HEK293 (cell line): ENCODE measurements at regions not wholly inside any gene's neighbourhood (a gene's known extent, or its start where the extent isn't known, plus 50 kb on each side); places are given as distances from the start of the nearest gene placed in this dataset.

Source experiments
- CTCF ChIA-PET: fragments of 350-600 bp; formaldehyde crosslinking; extraction: SDS; loops from one replicate; lab custom pipeline; 2021; ENCODE audit warnings: antibody characterized with exemption; lab: Yijun Ruan, JAX
- POLR2A ChIA-PET: fragments of 300-600 bp; formaldehyde crosslinking; extraction: SDS; loops from one replicate; lab custom pipeline; 2020; ENCODE audit warnings: antibody characterized with exemption, inconsistent platforms; lab: Yijun Ruan, JAX
- H3K27ac ChIP-seq: fragments of 200-500 bp; sonication (Bioruptor generic); 2 replicates; pipeline ENCODE4 v1.5.1; 2014; ENCODE audit warnings: low read depth, low read length, control low read depth, inconsistent platforms; ENCODE audit errors: extremely low read depth
- H3K36me3 ChIP-seq, 2 experiments: fragments of 200-500 bp in 1 of 2; sonication (Bioruptor generic) in 1 of 2; 1 replicate in 1 of 2; 2 replicates in 1 of 2; pipeline ENCODE4 v1.5.1; 2014 to 2017; ENCODE audit warnings: inconsistent platforms in 2 of 2, low read length in 2 of 2; ENCODE audit not compliant: control insufficient read depth in 2 of 2, insufficient read depth in 1 of 2
- H3K4me1 ChIP-seq: fragments of 200-500 bp; sonication (Bioruptor generic); 2 replicates; pipeline ENCODE4 v1.5.1; 2014; ENCODE audit warnings: mild to moderate bottlenecking, low read length, inconsistent platforms; ENCODE audit not compliant: control insufficient read depth, insufficient read depth
- H3K4me3 ChIP-seq: 2 replicates; pipeline ENCODE4 v1.5.1; 2011; ENCODE audit warnings: low read depth, mild to moderate bottlenecking, control low read depth, low read length, moderate library complexity
- H3K9me3 ChIP-seq: fragments of 200-500 bp; sonication (Bioruptor generic); 2 replicates; pipeline ENCODE4 v1.5.1; 2014; ENCODE audit warnings: low read depth, low read length, inconsistent platforms; ENCODE audit not compliant: control insufficient read depth, insufficient read depth
- HOXD13 ChIP-seq: sonication (generic); formaldehyde crosslinking; IDR thresholded peaks from 2 replicates; pipeline ENCODE4 v1.8.0; 2022; ENCODE audit warnings: missing genetic modification reagents, borderline replicate concordance
- KLF16 ChIP-seq: fragments of 450-650 bp; formaldehyde crosslinking; IDR thresholded peaks from 2 replicates; pipeline ENCODE4 v1.5.1; 2017; ENCODE audit warnings: missing biosample characterization, missing genetic modification characterization
- KLF9 ChIP-seq: fragments of 450-650 bp; formaldehyde crosslinking; IDR thresholded peaks from 2 replicates; pipeline ENCODE4 v1.5.1; 2016; ENCODE audit warnings: missing biosample characterization, missing genetic modification characterization, low read depth
- MYNN ChIP-seq: fragments of 450-650 bp; formaldehyde crosslinking; IDR thresholded peaks from 2 replicates; pipeline ENCODE4 v1.5.1; 2016; ENCODE audit warnings: missing biosample characterization, missing genetic modification characterization, borderline replicate concordance
- ZFP3 ChIP-seq: fragments of 450-650 bp; formaldehyde crosslinking; IDR thresholded peaks from 2 replicates; pipeline ENCODE4 v1.5.1; 2016; ENCODE audit warnings: low read depth, missing biosample characterization, missing genetic modification characterization
- ZNF121 ChIP-seq: fragments of 450-650 bp; formaldehyde crosslinking; IDR thresholded peaks from 2 replicates; pipeline ENCODE4 v1.5.1; 2016; ENCODE audit warnings: missing biosample characterization, missing genetic modification characterization
- ZNF155 ChIP-seq: fragments of 450-650 bp; formaldehyde crosslinking; IDR thresholded peaks from 2 replicates; pipeline ENCODE4 v1.5.1; 2016; ENCODE audit warnings: missing biosample characterization, missing genetic modification characterization
- ZNF214 ChIP-seq: fragments of 450-650 bp; formaldehyde crosslinking; IDR thresholded peaks from 2 replicates; pipeline ENCODE4 v1.5.1; 2017; ENCODE audit warnings: missing biosample characterization, mild to moderate bottlenecking, missing genetic modification characterization, borderline replicate concordance
- ZNF366 ChIP-seq: fragments of 450-650 bp; formaldehyde crosslinking; conservative IDR thresholded peaks from 2 replicates; pipeline ENCODE4 v1.5.1; 2016; ENCODE audit warnings: missing biosample characterization, missing genetic modification characterization
- ZNF530 ChIP-seq: fragments of 450-650 bp; formaldehyde crosslinking; IDR thresholded peaks from 2 replicates; pipeline ENCODE4 v1.5.1; 2016; ENCODE audit warnings: low read depth, missing biosample characterization, missing genetic modification characterization
- ZNF596 ChIP-seq: fragments of 450-650 bp; IDR thresholded peaks from 2 replicates; pipeline ENCODE4 v1.5.0; 2018; ENCODE audit warnings: missing biosample characterization, mild to moderate bottlenecking, missing genetic modification characterization, moderate library complexity
- ZNF610 ChIP-seq: fragments of 450-650 bp; formaldehyde crosslinking; IDR thresholded peaks from 2 replicates; pipeline ENCODE4 v1.5.1; 2016; ENCODE audit warnings: missing biosample characterization, missing genetic modification characterization, borderline replicate concordance
- ZNF623 ChIP-seq: fragments of 450-650 bp; formaldehyde crosslinking; IDR thresholded peaks from 2 replicates; pipeline ENCODE4 v1.5.1; 2016; ENCODE audit warnings: missing biosample characterization, missing genetic modification characterization
- ZNF658 ChIP-seq: fragments of 450-650 bp; formaldehyde crosslinking; IDR thresholded peaks from 2 replicates; pipeline ENCODE4; 2016; ENCODE audit warnings: missing biosample characterization, missing genetic modification characterization
- ZNF768 ChIP-seq: fragments of 450-650 bp; formaldehyde crosslinking; IDR thresholded peaks from 2 replicates; pipeline ENCODE4 v1.5.1; 2018; ENCODE audit warnings: missing biosample characterization, mild to moderate bottlenecking, missing genetic modification characterization
- ZSCAN16 ChIP-seq: fragments of 450-650 bp; formaldehyde crosslinking; IDR thresholded peaks from 2 replicates; pipeline ENCODE4 v1.5.1; 2016; ENCODE audit warnings: missing biosample characterization, missing genetic modification characterization
- ZXDB ChIP-seq: fragments of 450-650 bp; formaldehyde crosslinking; IDR thresholded peaks from 2 replicates; pipeline ENCODE4 v1.5.1; 2016; ENCODE audit warnings: missing biosample characterization, missing genetic modification characterization
- TF ChIP-seq, protein P1 (sequence below): fragments of 450-650 bp; formaldehyde crosslinking; IDR thresholded peaks from 2 replicates; pipeline ENCODE4 v1.5.1; 2016; ENCODE audit warnings: missing biosample characterization, missing genetic modification characterization
- TF ChIP-seq, protein P2 (sequence below): fragments of 450-650 bp; formaldehyde crosslinking; IDR thresholded peaks from 2 replicates; pipeline ENCODE4 v1.5.1; 2016; ENCODE audit warnings: missing biosample characterization, missing genetic modification characterization

DNA sequence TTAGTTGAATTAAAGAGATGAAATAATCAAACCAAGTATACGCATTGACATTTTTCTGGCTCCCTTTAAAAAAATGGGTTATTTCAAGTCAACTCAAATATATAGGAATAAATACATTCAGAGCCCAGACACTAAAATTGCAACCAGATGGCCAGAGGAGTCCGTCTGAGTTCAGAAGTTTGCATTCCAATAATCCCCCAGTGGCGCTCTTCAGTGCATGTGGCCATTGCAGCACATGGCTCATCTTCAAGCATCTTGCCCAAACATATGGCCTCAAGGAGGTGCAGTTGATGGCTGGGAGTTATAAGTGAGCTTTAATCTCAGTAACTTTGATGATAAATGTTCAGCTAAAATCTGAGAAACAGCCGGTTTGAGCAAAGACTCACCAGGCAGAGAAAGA lies 295.8 kb upstream of the LRRN1 start:
- H3K4me1 ChIP-seq, result no peaks in the 10 kb centered on the region
- H3K9me3 ChIP-seq, result no peaks in the 10 kb centered on the region
- CTCF ChIA-PET, result no interaction called here
- H3K36me3 ChIP-seq, result no peaks in the 10 kb centered on the region
- H3K27ac ChIP-seq, result no peak overlapping the region
- POLR2A ChIA-PET, result no interaction called here
- TF ChIP-seq, protein P1, sequence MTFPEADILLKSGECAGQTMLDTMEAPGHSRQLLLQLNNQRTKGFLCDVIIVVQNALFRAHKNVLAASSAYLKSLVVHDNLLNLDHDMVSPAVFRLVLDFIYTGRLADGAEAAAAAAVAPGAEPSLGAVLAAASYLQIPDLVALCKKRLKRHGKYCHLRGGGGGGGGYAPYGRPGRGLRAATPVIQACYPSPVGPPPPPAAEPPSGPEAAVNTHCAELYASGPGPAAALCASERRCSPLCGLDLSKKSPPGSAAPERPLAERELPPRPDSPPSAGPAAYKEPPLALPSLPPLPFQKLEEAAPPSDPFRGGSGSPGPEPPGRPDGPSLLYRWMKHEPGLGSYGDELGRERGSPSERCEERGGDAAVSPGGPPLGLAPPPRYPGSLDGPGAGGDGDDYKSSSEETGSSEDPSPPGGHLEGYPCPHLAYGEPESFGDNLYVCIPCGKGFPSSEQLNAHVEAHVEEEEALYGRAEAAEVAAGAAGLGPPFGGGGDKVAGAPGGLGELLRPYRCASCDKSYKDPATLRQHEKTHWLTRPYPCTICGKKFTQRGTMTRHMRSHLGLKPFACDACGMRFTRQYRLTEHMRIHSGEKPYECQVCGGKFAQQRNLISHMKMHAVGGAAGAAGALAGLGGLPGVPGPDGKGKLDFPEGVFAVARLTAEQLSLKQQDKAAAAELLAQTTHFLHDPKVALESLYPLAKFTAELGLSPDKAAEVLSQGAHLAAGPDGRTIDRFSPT (tag by site-specific recombination), result no peak
- TF ChIP-seq ZNF214 (no peak), MYNN (tag by site-specific recombination) (no peak), ZNF768 (no peak), ZNF366 (no peak), ZFP3 (tag by site-specific recombination) (no peak), ZNF623 (tag by site-specific recombination) (no peak), ZNF121 (tag by site-specific recombination) (no peak), ZNF658 (no peak), ZNF530 (tag by site-specific recombination) (no peak), HOXD13 (no peak)
- TF ChIP-seq, protein P2, sequence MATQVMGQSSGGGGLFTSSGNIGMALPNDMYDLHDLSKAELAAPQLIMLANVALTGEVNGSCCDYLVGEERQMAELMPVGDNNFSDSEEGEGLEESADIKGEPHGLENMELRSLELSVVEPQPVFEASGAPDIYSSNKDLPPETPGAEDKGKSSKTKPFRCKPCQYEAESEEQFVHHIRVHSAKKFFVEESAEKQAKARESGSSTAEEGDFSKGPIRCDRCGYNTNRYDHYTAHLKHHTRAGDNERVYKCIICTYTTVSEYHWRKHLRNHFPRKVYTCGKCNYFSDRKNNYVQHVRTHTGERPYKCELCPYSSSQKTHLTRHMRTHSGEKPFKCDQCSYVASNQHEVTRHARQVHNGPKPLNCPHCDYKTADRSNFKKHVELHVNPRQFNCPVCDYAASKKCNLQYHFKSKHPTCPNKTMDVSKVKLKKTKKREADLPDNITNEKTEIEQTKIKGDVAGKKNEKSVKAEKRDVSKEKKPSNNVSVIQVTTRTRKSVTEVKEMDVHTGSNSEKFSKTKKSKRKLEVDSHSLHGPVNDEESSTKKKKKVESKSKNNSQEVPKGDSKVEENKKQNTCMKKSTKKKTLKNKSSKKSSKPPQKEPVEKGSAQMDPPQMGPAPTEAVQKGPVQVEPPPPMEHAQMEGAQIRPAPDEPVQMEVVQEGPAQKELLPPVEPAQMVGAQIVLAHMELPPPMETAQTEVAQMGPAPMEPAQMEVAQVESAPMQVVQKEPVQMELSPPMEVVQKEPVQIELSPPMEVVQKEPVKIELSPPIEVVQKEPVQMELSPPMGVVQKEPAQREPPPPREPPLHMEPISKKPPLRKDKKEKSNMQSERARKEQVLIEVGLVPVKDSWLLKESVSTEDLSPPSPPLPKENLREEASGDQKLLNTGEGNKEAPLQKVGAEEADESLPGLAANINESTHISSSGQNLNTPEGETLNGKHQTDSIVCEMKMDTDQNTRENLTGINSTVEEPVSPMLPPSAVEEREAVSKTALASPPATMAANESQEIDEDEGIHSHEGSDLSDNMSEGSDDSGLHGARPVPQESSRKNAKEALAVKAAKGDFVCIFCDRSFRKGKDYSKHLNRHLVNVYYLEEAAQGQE (tag by site-specific recombination), result no peak
- H3K4me3 ChIP-seq, result no peak overlapping the region

DNA sequence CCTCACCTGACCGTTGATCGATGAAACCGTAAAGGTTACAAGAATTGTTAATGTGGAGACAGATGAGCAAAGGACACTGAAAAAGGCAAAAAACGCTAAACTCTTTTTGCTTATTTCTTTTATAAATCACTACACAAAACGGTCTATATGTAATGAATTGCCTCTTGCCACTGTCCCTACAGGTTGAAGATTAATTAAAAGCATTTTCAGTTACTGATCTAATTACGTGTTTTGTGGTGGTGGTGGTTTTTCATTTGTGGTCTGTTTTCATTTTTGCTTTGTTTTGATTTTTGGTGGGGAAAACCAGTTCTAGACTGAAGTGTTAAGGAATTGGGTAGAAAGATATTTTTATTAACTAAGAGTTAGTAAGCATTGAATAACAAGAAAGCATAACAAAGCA lies 299.2 kb upstream of the LRRN1 start:
- POLR2A ChIA-PET, result no interaction called here
- CTCF ChIA-PET, result interaction anchor here (1.1 kb wide), 1 partner anchor 11 kb away, joined by 3 read pairs; no protein-coding TSS in a partner anchor
- TF ChIP-seq ZNF596 (tag by site-specific recombination) (no peak), KLF9 (tag by site-specific recombination) (no peak)

DNA sequence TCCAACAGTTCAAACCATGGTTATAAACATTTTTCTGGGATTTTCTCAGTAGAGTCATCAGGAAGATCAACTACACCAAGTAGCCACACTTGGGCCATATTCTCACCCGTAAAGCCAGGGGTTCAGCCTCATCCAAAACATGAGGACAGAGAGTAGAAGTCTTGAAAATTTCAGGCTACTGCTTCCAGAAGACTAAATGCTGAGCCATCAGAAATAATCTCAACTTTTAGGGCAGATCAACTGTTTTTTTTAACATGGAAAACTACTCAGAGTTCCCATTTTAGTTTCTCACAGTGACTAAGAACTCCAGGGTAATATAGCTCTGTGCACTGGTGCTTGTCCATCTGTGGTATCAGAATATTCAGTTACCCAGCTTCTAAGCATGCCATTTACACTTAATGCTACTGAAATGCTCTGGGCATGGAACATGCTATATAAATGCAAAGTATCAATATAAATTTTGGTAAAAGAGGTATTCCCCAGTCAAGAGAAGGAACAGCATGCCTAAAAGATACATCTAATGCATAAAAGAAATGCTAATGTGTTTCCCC lies 300.1 kb upstream of the LRRN1 start:
- H3K9me3 ChIP-seq, result no peaks in the 10 kb centered on the region
- H3K4me1 ChIP-seq, result no peaks in the 10 kb centered on the region
- no peak for TF ChIP-seq MYNN (tag by site-specific recombination)
- no peak for TF ChIP-seq ZNF155 (tag by site-specific recombination)
- no peak for TF ChIP-seq ZNF610 (tag by site-specific recombination)
- no peak for TF ChIP-seq ZSCAN16 (tag by site-specific recombination)
- no peak for TF ChIP-seq ZXDB (tag by site-specific recombination)
- no peak for TF ChIP-seq KLF16 (tag by site-specific recombination)
- POLR2A ChIA-PET, result no interaction called here
- H3K4me3 ChIP-seq, result no peak overlapping the region
- H3K36me3 ChIP-seq, result no peaks in the 10 kb centered on the region
- no peak overlapping the region for H3K27ac ChIP-seq
- CTCF ChIA-PET, result no interaction called here

More for the DNA sequence above, 299.2 kb upstream of the LRRN1 start:
- Histone ChIP-seq H3K4me3 (no peak overlapping the region), H3K9me3 (no peaks in the 10 kb centered on the region), H3K36me3 (no peaks in the 10 kb centered on the region), H3K4me1 (no peaks in the 10 kb centered on the region), H3K27ac (no peak overlapping the region)
